ENCODE measurements at regions not wholly inside any gene's neighbourhood (a gene's known extent, or its start where the extent isn't known, plus 50 kb on each side); places are given as distances from the start of the nearest gene placed in this dataset.

DNA sequence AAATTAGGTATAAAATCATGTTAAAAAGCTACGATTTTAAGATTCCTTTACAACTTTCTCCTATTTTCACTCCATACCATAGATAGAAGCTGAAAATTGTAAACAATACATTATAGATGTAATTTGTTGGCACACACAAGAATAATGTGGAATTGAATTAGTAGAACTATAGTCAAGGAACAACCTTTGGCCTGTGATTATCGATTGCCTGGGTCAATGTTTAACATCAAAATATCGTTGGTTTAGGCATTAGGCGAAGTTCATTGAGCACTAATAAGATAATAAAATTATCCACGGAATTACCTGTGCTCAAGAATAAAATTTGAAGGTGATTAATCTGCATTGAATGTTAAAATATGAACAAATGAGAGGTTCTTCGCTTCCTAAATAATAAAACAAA is 455.1 kb upstream of the ZP4 start:
- TF ChIP-seq, protein P1, sequence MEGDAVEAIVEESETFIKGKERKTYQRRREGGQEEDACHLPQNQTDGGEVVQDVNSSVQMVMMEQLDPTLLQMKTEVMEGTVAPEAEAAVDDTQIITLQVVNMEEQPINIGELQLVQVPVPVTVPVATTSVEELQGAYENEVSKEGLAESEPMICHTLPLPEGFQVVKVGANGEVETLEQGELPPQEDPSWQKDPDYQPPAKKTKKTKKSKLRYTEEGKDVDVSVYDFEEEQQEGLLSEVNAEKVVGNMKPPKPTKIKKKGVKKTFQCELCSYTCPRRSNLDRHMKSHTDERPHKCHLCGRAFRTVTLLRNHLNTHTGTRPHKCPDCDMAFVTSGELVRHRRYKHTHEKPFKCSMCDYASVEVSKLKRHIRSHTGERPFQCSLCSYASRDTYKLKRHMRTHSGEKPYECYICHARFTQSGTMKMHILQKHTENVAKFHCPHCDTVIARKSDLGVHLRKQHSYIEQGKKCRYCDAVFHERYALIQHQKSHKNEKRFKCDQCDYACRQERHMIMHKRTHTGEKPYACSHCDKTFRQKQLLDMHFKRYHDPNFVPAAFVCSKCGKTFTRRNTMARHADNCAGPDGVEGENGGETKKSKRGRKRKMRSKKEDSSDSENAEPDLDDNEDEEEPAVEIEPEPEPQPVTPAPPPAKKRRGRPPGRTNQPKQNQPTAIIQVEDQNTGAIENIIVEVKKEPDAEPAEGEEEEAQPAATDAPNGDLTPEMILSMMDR (conservative IDR thresholded peaks at IDR 0.05), result no peak
- TF ChIP-seq EZH2 (IDR thresholded peaks at IDR 0.05; ENCODE audit: low read depth), result no peak
